ENCODE measurements at regions not wholly inside any gene's neighbourhood (a gene's known extent, or its start where the extent isn't known, plus 50 kb on each side); places are given as distances from the start of the nearest gene placed in this dataset.
"Not testable (repeated sequence)": the region's sequence is repeated elsewhere in the genome, so short reads cannot be mapped to it uniquely, and the experiment has no call there.

DNA sequence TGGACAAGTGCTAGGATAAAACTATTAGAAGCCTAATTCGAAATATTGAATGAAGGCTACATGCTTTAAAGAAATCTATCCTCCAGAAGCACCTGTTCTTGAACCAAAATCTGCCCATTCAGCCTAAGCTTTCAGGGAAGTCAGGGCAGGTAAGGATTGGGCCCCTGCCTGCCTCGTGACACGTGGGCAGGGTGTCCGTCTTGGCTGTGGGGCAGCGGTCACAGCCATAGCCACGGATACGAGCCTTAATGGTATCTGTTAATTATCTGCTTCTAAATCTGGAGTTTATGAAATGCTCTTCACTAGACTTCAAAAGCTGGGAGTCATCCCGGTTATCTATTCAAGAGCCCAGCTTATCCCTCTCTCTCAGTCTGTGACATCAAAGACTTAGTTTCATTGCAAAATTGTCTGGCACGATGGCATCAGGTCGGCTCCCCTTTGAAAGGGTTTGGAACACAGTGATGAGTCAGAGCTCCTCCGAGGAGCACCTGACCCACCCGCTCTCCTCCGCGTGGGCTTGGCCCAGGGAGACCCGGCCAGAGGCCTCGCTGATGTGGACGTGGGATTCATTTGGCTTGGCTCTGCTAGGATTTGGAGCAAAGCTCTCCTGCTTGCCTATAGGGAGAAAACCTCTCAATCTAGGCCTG is 135.9 kb downstream of the MACROH2A1 start:
- Histone ChIP-seq H3K9me3 (no peaks in the 10 kb centered on the region), H3K4me3 (ENCODE audit: low read depth, low read length) (no peak overlapping the region), H3K36me3 (no peaks in the 10 kb centered on the region), H3K27me3 (no peaks in the 10 kb centered on the region), H3K4me1 (no peaks in the 10 kb centered on the region; the same call in 1 of the 2 replicates)
- TF ChIP-seq, protein P1, sequence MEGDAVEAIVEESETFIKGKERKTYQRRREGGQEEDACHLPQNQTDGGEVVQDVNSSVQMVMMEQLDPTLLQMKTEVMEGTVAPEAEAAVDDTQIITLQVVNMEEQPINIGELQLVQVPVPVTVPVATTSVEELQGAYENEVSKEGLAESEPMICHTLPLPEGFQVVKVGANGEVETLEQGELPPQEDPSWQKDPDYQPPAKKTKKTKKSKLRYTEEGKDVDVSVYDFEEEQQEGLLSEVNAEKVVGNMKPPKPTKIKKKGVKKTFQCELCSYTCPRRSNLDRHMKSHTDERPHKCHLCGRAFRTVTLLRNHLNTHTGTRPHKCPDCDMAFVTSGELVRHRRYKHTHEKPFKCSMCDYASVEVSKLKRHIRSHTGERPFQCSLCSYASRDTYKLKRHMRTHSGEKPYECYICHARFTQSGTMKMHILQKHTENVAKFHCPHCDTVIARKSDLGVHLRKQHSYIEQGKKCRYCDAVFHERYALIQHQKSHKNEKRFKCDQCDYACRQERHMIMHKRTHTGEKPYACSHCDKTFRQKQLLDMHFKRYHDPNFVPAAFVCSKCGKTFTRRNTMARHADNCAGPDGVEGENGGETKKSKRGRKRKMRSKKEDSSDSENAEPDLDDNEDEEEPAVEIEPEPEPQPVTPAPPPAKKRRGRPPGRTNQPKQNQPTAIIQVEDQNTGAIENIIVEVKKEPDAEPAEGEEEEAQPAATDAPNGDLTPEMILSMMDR (IDR thresholded peaks at IDR 0.05; ENCODE audit: low read depth, low read length) = no peak
- no peak for DNase-seq

DNA sequence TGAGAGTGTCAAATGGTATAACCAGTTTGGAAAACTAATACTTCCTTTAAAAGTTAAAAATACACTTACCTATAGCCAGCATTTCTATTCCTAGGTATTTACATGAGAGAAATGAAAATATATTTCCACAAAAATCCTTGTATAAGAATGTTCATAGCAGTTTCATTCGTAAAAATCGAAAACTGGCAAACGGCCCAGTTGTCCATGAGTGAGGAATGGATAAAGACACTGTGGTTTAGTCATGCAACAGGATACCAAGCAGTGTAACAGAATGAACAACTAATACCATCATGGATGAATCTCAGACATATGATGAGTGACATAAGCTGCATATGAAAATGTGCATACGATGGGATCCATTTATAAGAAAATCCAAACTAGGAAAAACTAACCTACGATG is 136.7 kb downstream of the MACROH2A1 start:
- H3K36me3 ChIP-seq = no peaks in the 10 kb centered on the region
- no peaks in the 10 kb centered on the region for H3K9me3 ChIP-seq
- H3K27me3 ChIP-seq = no peaks in the 10 kb centered on the region
- DNase-seq = no peak
- H3K4me1 ChIP-seq = no peaks in the 10 kb centered on the region; the same call in 1 of the 2 replicates
- H3K4me3 ChIP-seq (ENCODE audit: low read depth, low read length) = no peak overlapping the region
- TF ChIP-seq, protein P1 (IDR thresholded peaks at IDR 0.05; ENCODE audit: low read depth, low read length) = no peak

DNA sequence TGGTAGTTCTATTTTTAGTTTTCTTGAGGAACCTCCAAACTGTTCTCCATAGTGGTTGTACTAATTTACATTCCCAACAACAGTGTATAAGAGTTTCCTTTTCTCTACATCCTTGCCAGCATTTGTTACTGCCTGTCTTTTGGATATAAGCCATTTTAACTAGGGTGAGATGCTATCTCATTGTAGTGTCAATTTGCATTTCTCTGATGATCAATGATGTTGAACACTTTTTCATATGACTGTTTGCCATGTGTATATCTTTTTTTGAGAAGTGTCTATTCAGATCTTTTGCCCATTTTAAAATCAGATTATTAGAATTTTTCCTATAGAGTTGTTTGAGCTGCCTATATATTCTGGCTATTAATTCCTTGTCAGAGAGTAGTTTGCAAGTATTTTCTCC is 138.9 kb downstream of the MACROH2A1 start:
- not testable (repeated sequence) for H3K4me1 ChIP-seq; DNase-seq; H3K9me3 ChIP-seq; H3K4me3 ChIP-seq (ENCODE audit: low read depth, low read length); H3K27me3 ChIP-seq; H3K36me3 ChIP-seq

DNA sequence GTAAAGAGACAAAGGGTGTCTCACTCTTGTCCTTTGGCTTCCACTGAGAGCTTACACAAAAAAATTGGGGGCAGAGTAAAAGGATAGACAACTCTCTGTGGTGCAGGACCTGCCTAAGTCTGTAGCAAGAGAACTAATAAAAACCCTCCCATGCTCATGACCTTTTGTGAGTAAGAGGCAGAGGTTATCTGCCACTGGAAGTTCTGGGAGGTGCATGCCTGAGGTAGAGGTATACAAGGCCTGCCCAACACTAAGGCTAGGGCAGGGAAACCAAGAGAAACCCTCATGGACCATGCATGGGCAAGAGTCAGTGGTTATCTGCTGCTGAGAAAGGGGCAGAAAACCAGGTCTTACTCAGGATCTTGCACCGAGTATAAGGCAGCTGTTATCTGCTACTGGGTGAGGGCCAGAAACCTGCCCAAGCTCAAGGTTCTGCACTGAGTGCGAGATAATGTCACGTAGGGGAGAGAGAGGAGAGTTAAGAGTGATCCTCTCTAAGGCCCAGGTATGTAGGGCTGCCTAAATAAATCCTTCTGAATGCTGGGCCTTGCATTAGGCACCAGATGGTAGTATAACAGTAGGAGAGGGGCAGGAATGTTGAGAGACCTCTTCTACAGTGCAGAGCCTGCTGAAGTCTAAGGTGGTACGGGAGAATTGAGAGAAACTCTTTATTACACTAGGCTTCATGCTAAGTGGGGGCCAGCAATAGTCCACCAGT is 143.4 kb downstream of the MACROH2A1 start:
- peaks cover 10% of the 10 kb centered on the region; the same call in 1 of the 2 replicates for H3K4me1 ChIP-seq
- no peaks in the 10 kb centered on the region for H3K27me3 ChIP-seq
- no peaks in the 10 kb centered on the region for H3K9me3 ChIP-seq
- DNase-seq = no peak
- no peak overlapping the region for H3K4me3 ChIP-seq (ENCODE audit: low read depth, low read length)
- TF ChIP-seq, protein P1 (IDR thresholded peaks at IDR 0.05; ENCODE audit: low read depth, low read length) = no peak
- H3K36me3 ChIP-seq = no peaks in the 10 kb centered on the region

DNA sequence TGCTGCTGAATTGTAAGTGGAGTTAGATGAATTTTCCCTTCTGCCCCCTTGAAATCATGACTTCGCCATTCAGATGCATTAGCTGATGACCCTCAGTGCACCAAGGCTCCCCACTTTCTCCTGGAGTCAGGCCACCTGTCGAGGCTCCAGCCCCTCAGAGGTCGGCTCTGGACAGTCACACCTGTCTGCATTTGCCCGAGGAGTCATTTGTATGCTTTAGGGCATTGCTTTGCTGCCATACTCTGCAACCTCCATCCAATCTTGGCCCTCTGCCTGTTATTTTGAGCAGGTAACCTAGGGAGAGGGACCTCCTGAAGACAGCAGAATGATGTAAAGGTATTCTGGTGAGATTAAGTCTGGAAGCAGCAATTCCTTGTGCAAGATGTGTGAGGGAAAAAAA is 144.8 kb downstream of the MACROH2A1 start:
- DNase-seq = no peak
- no peaks in the 10 kb centered on the region for H3K9me3 ChIP-seq
- no peaks in the 10 kb centered on the region for H3K27me3 ChIP-seq
- H3K4me1 ChIP-seq = peaks cover 13% of the 10 kb centered on the region
- no peak overlapping the region for H3K4me3 ChIP-seq (ENCODE audit: low read depth, low read length)
- TF ChIP-seq, protein P1 (IDR thresholded peaks at IDR 0.05; ENCODE audit: low read depth, low read length) = no peak
- no peaks in the 10 kb centered on the region for H3K36me3 ChIP-seq

DNA sequence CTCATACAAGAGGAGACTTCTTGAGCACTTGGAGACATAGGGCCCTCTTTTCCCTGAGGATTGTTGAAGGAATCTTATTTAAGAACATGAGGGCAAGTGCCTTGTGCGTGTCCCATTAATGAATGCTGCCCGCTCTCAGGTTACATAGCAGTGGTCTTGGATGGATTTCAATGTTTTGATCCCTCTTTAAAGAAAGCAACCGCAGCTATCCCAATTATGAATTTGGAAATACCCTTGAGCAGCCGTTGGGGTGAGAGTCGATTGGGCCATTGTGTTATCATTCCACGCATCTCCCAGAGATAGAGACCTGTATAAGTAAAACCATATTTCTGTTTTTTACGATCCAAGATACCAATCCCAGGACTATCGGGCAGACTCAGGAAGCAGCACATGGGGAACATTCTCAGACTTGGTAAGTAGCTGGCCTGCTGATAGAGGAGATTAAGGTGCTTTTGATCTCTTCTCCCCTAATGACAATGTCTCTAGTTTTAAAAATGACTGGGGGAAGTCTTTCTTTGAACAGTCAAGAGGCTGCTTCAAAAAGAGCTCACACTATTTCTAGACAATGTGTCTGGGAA is 145.3 kb downstream of the MACROH2A1 start:
- H3K27me3 ChIP-seq = no peaks in the 10 kb centered on the region
- no peaks in the 10 kb centered on the region for H3K36me3 ChIP-seq
- no peak overlapping the region for H3K4me3 ChIP-seq (ENCODE audit: low read depth, low read length)
- TF ChIP-seq, protein P1 (IDR thresholded peaks at IDR 0.05; ENCODE audit: low read depth, low read length) = no peak
- peaks cover 13% of the 10 kb centered on the region for H3K4me1 ChIP-seq
- H3K9me3 ChIP-seq = no peaks in the 10 kb centered on the region
- no peak for DNase-seq
